SK-N-SH (cell line): ENCODE measurements at regions not wholly inside any gene's neighbourhood (a gene's known extent, or its start where the extent isn't known, plus 50 kb on each side); places are given as distances from the start of the nearest gene placed in this dataset.

ENCODE experiments used
- CTCF ChIA-PET: fragments of 300-600, 350-600 bp; formaldehyde crosslinking; extraction: SDS; loops from one replicate; lab custom pipeline; 2021; lab: Yijun Ruan, JAX
- POLR2A ChIA-PET: fragments of 350-600 bp; sonication (Branson Sonifier 250); formaldehyde crosslinking; extraction: SDS; loops from one replicate; lab custom pipeline; 2020; ENCODE audit warnings: antibody characterized with exemption, inconsistent platforms; lab: Yijun Ruan, JAX
- DNase-seq: peaks from one replicate; pipeline ENCODE4 v3.0.0; 2012
- H2AFZ ChIP-seq: fragments of 200-600 bp; sonication (generic); 2 replicates; pipeline ENCODE4 v1.8.1; 2016; ENCODE audit warnings: antibody characterized with exemption, mild to moderate bottlenecking, low read depth
- H3F3A ChIP-seq: fragments of 200-600 bp; sonication (generic); replicated peaks from 2 replicates; pipeline ENCODE3; 2016; ENCODE audit warnings: antibody characterized with exemption, mild to moderate bottlenecking; ENCODE audit not compliant: insufficient read depth
- H3K27ac ChIP-seq, 2 experiments: fragments of 200-500 bp in 1 of 2; fragments of 200-600 bp in 1 of 2; sonication (Bioruptor generic) in 1 of 2; sonication (generic), shearing (Covaris generic) in 1 of 2; 2 replicates each; pipeline versions ENCODE4 v1.5.1 to v1.6.1; 2014 to 2016; ENCODE audit warnings: low read depth in 2 of 2, inconsistent platforms in 1 of 2, low read length in 1 of 2, mild to moderate bottlenecking in 1 of 2, mixed read lengths in 1 of 2
- H3K27me3 ChIP-seq: fragments of 200-600 bp; sonication (generic), shearing (Covaris generic); 2 replicates; pipeline ENCODE4 v1.6.1; 2016; ENCODE audit warnings: mixed run types; ENCODE audit not compliant: insufficient read depth
- H3K36me3 ChIP-seq, 2 experiments: fragments of 200-500 bp in 1 of 2; fragments of 200-600 bp in 1 of 2; sonication (Bioruptor generic) in 1 of 2; sonication (generic) in 1 of 2; replicated peaks in 1 of 2; 2 replicates each; pipeline versions ENCODE3 to v1.5.1; 2014 to 2016; ENCODE audit warnings: low read length in 1 of 2, mild to moderate bottlenecking in 1 of 2; ENCODE audit not compliant: insufficient read depth in 2 of 2, control insufficient read depth in 1 of 2
- H3K4me1 ChIP-seq, 2 experiments: fragments of 200-500 bp in 1 of 2; fragments of 200-600 bp in 1 of 2; sonication (Bioruptor generic) in 1 of 2; sonication (generic), shearing (Covaris generic) in 1 of 2; 2 replicates each; pipeline versions ENCODE4 v1.5.1 to v1.6.1; 2014 to 2016; ENCODE audit warnings: low read depth in 1 of 2, low read length in 1 of 2, mixed run types in 1 of 2; ENCODE audit not compliant: insufficient read depth in 2 of 2, control insufficient read depth in 1 of 2
- H3K4me2 ChIP-seq: fragments of 200-600 bp; sonication (generic), shearing (Covaris generic); 2 replicates; pipeline ENCODE4 v1.6.1; 2017; ENCODE audit warnings: mixed run types
- H3K4me3 ChIP-seq, 2 experiments: fragments of 200-500 bp in 1 of 2; fragments of 200-600 bp in 1 of 2; sonication (Bioruptor generic) in 1 of 2; sonication (generic), shearing (Covaris generic) in 1 of 2; 2 replicates each; pipeline versions ENCODE4 v1.5.1 to v1.8.1; 2014 to 2016; ENCODE audit warnings: low read depth in 2 of 2, inconsistent platforms in 1 of 2, low read length in 1 of 2, mild to moderate bottlenecking in 1 of 2, mixed read lengths in 1 of 2, moderate library complexity in 1 of 2
- H3K79me2 ChIP-seq: fragments of 200-600 bp; sonication (generic); 2 replicates; pipeline ENCODE4 v1.8.1; 2017; ENCODE audit warnings: mild to moderate bottlenecking; ENCODE audit not compliant: insufficient read depth
- H3K9ac ChIP-seq: fragments of 200-600 bp; sonication (generic); 2 replicates; pipeline ENCODE4 v1.6.1; 2017; ENCODE audit warnings: mixed run types
- H3K9me2 ChIP-seq: fragments of 200-600 bp; sonication (generic); 2 replicates; pipeline ENCODE4 v1.6.1; 2017; ENCODE audit warnings: mixed run types
- H3K9me3 ChIP-seq: fragments of 200-600 bp; sonication (generic); 2 replicates; pipeline ENCODE4 v1.6.1; 2017; ENCODE audit warnings: mixed run types, mild to moderate bottlenecking, moderate library complexity
- H4K20me1 ChIP-seq: fragments of 200-600 bp; sonication (generic); 2 replicates; pipeline ENCODE4 v1.6.1; 2017; ENCODE audit warnings: mild to moderate bottlenecking, mixed run types; ENCODE audit not compliant: insufficient read depth
- CHD2 ChIP-seq: fragments of 150-350 bp; IDR thresholded peaks from 2 replicates; pipeline ENCODE4 v1.6.1; 2018; ENCODE audit warnings: low read length; ENCODE audit not compliant: partially characterized antibody
- ELF1 ChIP-seq: IDR thresholded peaks from 2 replicates; pipeline ENCODE4 v1.4.0; 2012
- EZH2phosphoT487 ChIP-seq: fragments of 200-600 bp; sonication (generic); IDR thresholded peaks from 2 replicates; pipeline ENCODE4 v1.6.1; 2017; ENCODE audit warnings: low read depth, mixed run types, mild to moderate bottlenecking, antibody characterized with exemption, moderate library complexity, borderline replicate concordance
- FOSL2 ChIP-seq: IDR thresholded peaks from 2 replicates; pipeline ENCODE4 v1.4.0; 2012; ENCODE audit warnings: low read depth, mild to moderate bottlenecking, moderate library complexity, borderline replicate concordance
- GABPA ChIP-seq: IDR thresholded peaks from 2 replicates; pipeline ENCODE4 v1.4.0; 2012; ENCODE audit warnings: low read depth, mild to moderate bottlenecking
- GATA2 ChIP-seq: sonication (generic); formaldehyde crosslinking; IDR thresholded peaks from 2 replicates; pipeline ENCODE4 v1.5.0; 2020; ENCODE audit warnings: mild to moderate bottlenecking, missing genetic modification reagents
- MEF2A ChIP-seq: IDR thresholded peaks from 2 replicates; pipeline ENCODE4 v1.4.0; 2012; ENCODE audit warnings: low read depth, borderline replicate concordance
- MXI1 ChIP-seq: IDR thresholded peaks from 2 replicates; pipeline ENCODE4 v1.6.1; 2012; ENCODE audit warnings: mild to moderate bottlenecking, low read depth, low read length, improper control_type of control experiment
- NRF1 ChIP-seq: IDR thresholded peaks from 2 replicates; pipeline ENCODE4 v1.6.1; 2012; ENCODE audit warnings: low read depth, mild to moderate bottlenecking, low read length
- RAD21 ChIP-seq: IDR thresholded peaks from 2 replicates; pipeline ENCODE4 v1.6.1; 2012; ENCODE audit warnings: mild to moderate bottlenecking, low read length
- RFX5 ChIP-seq: IDR thresholded peaks from 2 replicates; pipeline ENCODE4 v1.6.1; 2012; ENCODE audit warnings: mild to moderate bottlenecking, improper control_type of control experiment, low read length
- RXRA ChIP-seq: IDR thresholded peaks from 2 replicates; pipeline ENCODE4 v1.4.0; 2012; ENCODE audit warnings: low read depth, mild to moderate bottlenecking, borderline replicate concordance
- TAF1 ChIP-seq: IDR thresholded peaks from 2 replicates; pipeline ENCODE4 v1.6.1; 2012; ENCODE audit warnings: low read depth, mild to moderate bottlenecking, low read length, moderate library complexity, borderline replicate concordance
- TEAD4 ChIP-seq: IDR thresholded peaks from 2 replicates; pipeline ENCODE4 v1.4.0; 2012; ENCODE audit warnings: mild to moderate bottlenecking, borderline replicate concordance; ENCODE audit not compliant: insufficient read depth
- USF2 ChIP-seq: fragments of 150-350 bp; IDR thresholded peaks from 2 replicates; pipeline ENCODE4 v1.6.1; 2017; ENCODE audit warnings: antibody characterized with exemption, low read length, low read depth, borderline replicate concordance
- YY1 ChIP-seq: IDR thresholded peaks from 2 replicates; pipeline ENCODE4 v1.4.0; 2012; ENCODE audit warnings: low read depth, mild to moderate bottlenecking
- ZBTB33 ChIP-seq: IDR thresholded peaks from 2 replicates; pipeline ENCODE4 v1.4.0; 2012; ENCODE audit warnings: low read depth, borderline replicate concordance
- WGBS: methylation state at CpG from one replicate; pipeline ENCODE4 v1.1.6; 2017; ENCODE audit warnings: low lambda C conversion rate; 5-methylcytosine and 5-hydroxymethylcytosine counted together

DNA sequence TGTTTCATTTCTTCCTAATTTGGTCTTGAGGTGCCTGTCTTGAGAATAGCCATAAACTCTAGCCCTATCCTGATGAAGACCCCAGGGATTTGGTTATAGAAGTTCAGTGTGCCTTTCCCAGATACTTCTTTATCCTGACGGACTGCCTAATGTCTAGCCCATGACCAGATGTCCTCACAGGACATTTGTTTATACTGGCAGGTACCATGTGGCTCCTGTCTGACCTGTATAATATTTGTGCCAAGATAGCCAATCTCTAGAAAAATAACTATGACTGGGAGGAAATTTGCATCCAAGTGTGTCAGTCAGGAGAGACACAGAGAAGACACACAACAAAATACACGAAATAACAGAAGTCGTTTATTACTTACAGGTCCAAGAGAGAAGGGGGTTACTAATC, 69.2 kb upstream of the MIR17HG start:
- Histone ChIP-seq H3K9me3 (no peaks in the 10 kb centered on the region), H3K27me3 (no peaks in the 10 kb centered on the region), H3F3A (no peaks in the 10 kb centered on the region), H3K4me2 (no peak overlapping the region), H3K4me1 (no peaks in the 10 kb centered on the region), H3K36me3 (no peaks in the 10 kb centered on the region), H2AFZ (no peak overlapping the region), H3K9ac (no peak overlapping the region), H3K4me3 (no peak overlapping the region), H3K79me2 (no peaks in the 10 kb centered on the region), H3K9me2 (no peaks in the 10 kb centered on the region), H4K20me1 (no peaks in the 10 kb centered on the region), H3K27ac (no peak overlapping the region)
- ChIA-PET POLR2A (no interaction called here), CTCF (no interaction called here)
- no peak for DNase-seq
- no peak for TF ChIP-seq EZH2phosphoT487
- TF ChIP-seq TAF1, result no peak
- TF ChIP-seq USF2, result no peak
- no peak for TF ChIP-seq RXRA
- TF ChIP-seq RFX5, result no peak
- TF ChIP-seq TEAD4, result no peak
- TF ChIP-seq GATA2 (CRISPR knock-in tag), result no peak
- no peak for TF ChIP-seq ELF1
- TF ChIP-seq ZBTB33, result no peak
- TF ChIP-seq MXI1, result no peak
- no peak for TF ChIP-seq FOSL2
- TF ChIP-seq RAD21, result no peak
- TF ChIP-seq YY1, result no peak
- WGBS, result 50% methylated on average over 3 of the region's 3 CpGs

DNA sequence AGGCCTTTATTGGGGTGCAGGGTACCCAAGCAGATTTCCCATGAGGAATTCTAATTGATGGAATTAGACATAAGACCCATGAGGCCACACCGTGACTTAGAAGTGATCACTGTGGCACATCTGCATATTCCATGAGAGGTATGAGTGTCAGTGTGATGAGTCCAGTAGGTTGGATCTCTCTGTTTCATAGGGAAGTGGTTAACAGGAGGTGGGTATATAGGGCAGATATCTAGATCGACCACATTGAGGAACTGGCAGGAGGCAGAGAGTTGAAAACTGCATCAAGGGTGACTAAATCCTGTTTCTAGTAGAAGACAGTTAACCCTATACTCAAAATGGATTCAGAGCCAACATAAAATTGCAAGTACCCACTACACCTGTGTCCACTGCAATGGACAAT, 68.6 kb upstream of the MIR17HG start:
- no peak overlapping the region for H3K4me2 ChIP-seq
- H3K9me3 ChIP-seq, result no peaks in the 10 kb centered on the region
- H2AFZ ChIP-seq, result no peak overlapping the region
- H3F3A ChIP-seq, result no peaks in the 10 kb centered on the region
- no peak for DNase-seq
- no peaks in the 10 kb centered on the region for H4K20me1 ChIP-seq
- H3K27ac ChIP-seq, result no peak overlapping the region
- CTCF ChIA-PET, result no interaction called here
- no peaks in the 10 kb centered on the region for H3K27me3 ChIP-seq
- H3K9me2 ChIP-seq, result no peaks in the 10 kb centered on the region
- no peak overlapping the region for H3K9ac ChIP-seq
- POLR2A ChIA-PET, result no interaction called here
- TF ChIP-seq FOSL2 (no peak), RFX5 (no peak), MEF2A (no peak), NRF1 (no peak), GABPA (no peak), EZH2phosphoT487 (no peak), CHD2 (no peak), RXRA (no peak)
- H3K36me3 ChIP-seq, result no peaks in the 10 kb centered on the region
- no peaks in the 10 kb centered on the region for H3K79me2 ChIP-seq
- no peaks in the 10 kb centered on the region for H3K4me1 ChIP-seq
- WGBS, result 24% methylated on average over 2 of the region's 2 CpGs
- no peak overlapping the region for H3K4me3 ChIP-seq
